MM.1S (cell line): ENCODE measurements at regions not wholly inside any gene's neighbourhood (a gene's known extent, or its start where the extent isn't known, plus 50 kb on each side); places are given as distances from the start of the nearest gene placed in this dataset.

Source experiments
- CTCF ChIP-seq: fragments of 300-600 bp; sonication (generic); IDR thresholded peaks from 2 replicates; pipeline ENCODE4 v1.5.1; 2016; ENCODE audit warnings: antibody characterized with exemption, low read length, mixed read lengths
- EZH2phosphoT487 ChIP-seq: fragments of 300-600 bp; sonication (generic); IDR thresholded peaks from 2 replicates; pipeline ENCODE4 v1.6.1; 2018; ENCODE audit warnings: antibody characterized with exemption, low read length

GRCh38 chr21:41568606-41569385 is 60.8 kb upstream of the TMPRSS2 start:
- TF ChIP-seq CTCF = no peak
- no peak for TF ChIP-seq EZH2phosphoT487
